SKM-1 (cell line): ENCODE measurements at regions not wholly inside any gene's neighbourhood (a gene's known extent, or its start where the extent isn't known, plus 50 kb on each side); places are given as distances from the start of the nearest gene placed in this dataset.
"Not testable (repeated sequence)": the region's sequence is repeated elsewhere in the genome, so short reads cannot be mapped to it uniquely, and the experiment has no call there.

Experiments
- DNase-seq: peaks from one replicate; lab custom pipeline; 2025; ENCODE audit not compliant: unreplicated experiment; lab: John Stamatoyannopoulos, UW

GRCh38 chr3:62926494-62926893 lies 51.3 kb upstream of the CADPS start:
- DNase-seq, result no peak

- no peak for DNase-seq
Measured at GRCh38 chr3:62928256-62928655, 53.0 kb upstream of the CADPS start.

GRCh38 chr3:62929771-62930170 lies 54.6 kb upstream of the CADPS start:
- no peak for DNase-seq

- no peak for DNase-seq
Measured at GRCh38 chr3:62935793-62936192, 60.6 kb upstream of the CADPS start.

GRCh38 chr3:62936626-62937254 lies 61.5 kb upstream of the CADPS start:
- no peak for DNase-seq

GRCh38 chr3:62938583-62938982 lies 63.4 kb upstream of the CADPS start:
- DNase-seq, result no peak

DNA sequence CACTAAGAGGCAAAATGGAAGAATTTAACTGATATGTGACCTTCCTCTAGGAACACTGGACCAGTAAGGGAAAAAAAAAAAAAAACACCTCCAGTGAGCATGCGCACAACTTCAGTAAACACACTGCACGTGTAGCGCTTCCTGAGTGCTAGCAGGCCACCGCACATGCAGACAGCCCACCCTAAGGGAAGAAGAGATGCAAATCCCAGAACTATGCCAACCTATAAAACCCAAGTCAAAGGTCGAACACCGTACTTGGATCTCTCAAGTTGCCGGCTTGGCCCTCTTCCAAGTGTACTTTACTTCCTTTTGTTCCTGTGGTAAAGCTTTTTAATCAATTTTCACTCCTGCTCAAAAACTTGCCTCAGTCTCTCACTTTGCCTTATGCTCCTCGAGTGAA lies 64.5 kb upstream of the CADPS start:
- DNase-seq, result no peak

- DNase-seq, result no peak
Measured at GRCh38 chr3:62940771-62941563, 65.8 kb upstream of the CADPS start.

- no peak for DNase-seq
Measured at GRCh38 chr3:62942227-62942626, 67.0 kb upstream of the CADPS start.

GRCh38 chr3:62942764-62943163 lies 67.5 kb upstream of the CADPS start:
- no peak for DNase-seq

DNA sequence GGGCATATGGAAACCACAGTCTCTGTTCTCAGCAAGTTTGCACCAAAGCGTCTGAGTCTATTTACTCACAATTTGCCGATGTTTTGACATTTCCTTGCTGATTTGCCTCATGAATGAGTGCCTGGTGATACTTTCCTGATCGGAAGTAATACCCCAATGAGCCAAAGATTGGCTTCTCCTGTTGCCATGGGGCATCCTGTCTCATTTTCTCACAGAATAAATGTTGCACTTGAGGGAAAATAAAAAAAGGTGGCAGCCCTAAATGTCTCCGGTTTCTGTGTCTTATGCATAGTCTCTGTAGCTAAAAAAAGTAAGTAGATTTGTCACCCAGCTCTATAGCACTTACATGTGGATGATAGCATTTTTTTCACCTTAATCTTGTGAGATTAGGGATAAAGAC lies 73.7 kb upstream of the CADPS start:
- no peak for DNase-seq

DNA sequence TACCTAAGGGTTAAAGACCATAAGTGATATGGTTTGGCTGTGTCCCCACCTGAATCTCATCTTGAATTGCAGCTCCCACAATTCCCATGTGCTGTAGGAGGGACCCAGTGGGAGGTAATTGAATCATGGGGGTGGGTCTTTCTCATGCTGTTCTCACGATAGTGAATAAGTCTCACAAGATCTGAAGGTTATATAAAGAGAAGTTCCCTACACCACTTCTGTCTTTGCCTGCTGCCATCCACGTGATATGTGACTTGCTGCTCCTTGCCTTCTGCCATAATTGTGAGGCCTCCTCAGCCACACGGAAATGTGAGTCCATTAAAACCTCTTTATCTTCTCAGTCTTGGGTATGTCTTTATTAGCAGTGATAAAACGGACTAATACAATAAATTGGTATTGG lies 75.0 kb upstream of the CADPS start:
- DNase-seq, result no peak

DNA sequence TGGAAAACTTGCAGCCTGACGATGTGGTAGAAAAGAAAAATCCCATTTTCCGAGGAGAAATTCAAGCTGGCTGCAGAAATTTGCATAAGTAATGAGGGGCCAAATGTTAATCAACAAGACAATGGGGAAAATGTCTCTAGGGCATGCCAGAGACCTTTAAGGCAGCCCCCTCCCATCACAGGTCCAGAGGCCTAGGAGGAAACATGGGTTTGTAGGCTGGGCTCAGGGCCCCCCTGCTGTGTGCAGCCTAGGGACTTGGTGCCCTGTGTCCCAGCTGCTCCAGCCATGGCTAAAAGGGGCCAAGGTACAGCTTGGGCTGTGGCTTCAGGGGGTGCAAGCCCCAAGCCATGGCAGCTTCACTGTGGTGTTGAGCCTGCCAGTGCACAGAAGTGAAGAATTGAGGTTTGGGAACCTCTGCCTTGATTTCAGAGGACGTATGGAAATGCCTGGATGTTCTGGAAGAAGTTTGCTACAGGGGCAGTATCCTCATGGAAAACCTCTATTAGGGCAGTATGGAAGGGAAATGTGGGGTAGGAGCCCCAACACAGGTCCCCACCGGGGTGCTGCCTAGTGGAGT lies 75.9 kb upstream of the CADPS start:
- DNase-seq, result no peak

GRCh38 chr3:62951880-62952279 lies 76.7 kb upstream of the CADPS start:
- not testable (repeated sequence) for DNase-seq

DNA sequence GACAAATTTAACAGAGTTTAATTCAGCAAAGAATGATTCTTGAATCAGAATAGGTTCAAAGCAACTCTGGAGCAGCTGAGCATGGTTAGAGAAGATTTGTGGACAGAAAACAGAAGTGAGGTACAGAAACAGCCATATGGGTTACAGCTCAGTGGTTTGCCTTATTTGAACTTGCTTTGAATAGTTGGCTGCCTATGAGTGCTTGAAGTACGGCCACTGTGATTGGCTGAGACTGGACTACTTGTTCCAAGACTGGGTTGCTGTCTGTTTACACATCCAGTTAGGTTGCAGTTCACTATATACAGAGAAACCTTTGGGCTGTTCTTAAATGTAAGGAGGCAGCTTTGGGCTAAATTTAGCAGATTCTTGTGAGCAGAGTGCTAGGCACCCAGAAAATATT lies 79.4 kb upstream of the CADPS start:
- no peak for DNase-seq

DNA sequence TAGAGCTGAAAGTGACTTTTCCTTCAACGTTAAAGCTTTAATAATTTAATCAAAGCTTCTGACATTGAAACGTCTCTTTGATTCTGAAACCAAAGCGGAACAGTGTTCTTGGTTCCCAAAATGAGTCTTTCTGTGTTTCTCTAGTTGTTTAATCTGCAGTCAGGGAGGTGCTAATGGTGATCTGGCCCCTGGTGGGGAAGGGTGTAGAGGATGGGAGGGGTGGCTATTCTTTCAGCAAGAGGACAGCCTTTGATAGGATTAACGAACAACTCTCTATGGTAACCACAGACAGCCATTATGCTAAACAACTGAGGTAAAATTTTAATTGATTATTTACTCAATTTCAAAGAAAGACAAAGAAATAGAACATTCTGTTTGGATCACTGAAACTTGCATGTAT lies 79.9 kb upstream of the CADPS start:
- DNase-seq, result no peak

- no peak for DNase-seq
Measured at GRCh38 chr3:62956411-62956810, 81.2 kb upstream of the CADPS start.

GRCh38 chr3:62961874-62962556 lies 86.8 kb upstream of the CADPS start:
- no peak for DNase-seq

- DNase-seq, result no peak
Measured at GRCh38 chr3:62962714-62963113, 87.5 kb upstream of the CADPS start.

- DNase-seq, result no peak
Measured at GRCh38 chr3:62965311-62965710, 90.1 kb upstream of the CADPS start.

- DNase-seq, result no peak
Measured at GRCh38 chr3:62968128-62968527, 92.9 kb upstream of the CADPS start.

- DNase-seq, result no peak
Measured at GRCh38 chr3:62970648-62971047, 95.4 kb upstream of the CADPS start.
